K562 (cell line): ENCODE measurements at regions not wholly inside any gene's neighbourhood (a gene's known extent, or its start where the extent isn't known, plus 50 kb on each side); places are given as distances from the start of the nearest gene placed in this dataset.

ENCODE experiments used
- ATAC-seq: fragments of 200-7000 bp; cut with Tn5 transposase; 3 replicates; pipeline ENCODE4 v1.9.1; 2020; ENCODE audit warnings: moderate library complexity
- BruUV-seq: library from RNA; stranded (reverse); fragments of 400-500 nt; replicated peaks from 2 replicates; lab custom pipeline; 2021; lab: Mats Ljungman, UMichigan
- CTCF ChIA-PET: fragments of 300-600 bp; formaldehyde crosslinking; extraction: SDS; loops from one replicate; lab custom pipeline; 2021; ENCODE audit warnings: low intra/inter-chr PET ratio; lab: Yijun Ruan, JAX
- POLR2A ChIA-PET: fragments of 300-600, 350-650 bp; sonication (Branson Sonifier 250); formaldehyde crosslinking; extraction: SDS; loops from one replicate; lab custom pipeline; 2021; ENCODE audit warnings: antibody characterized with exemption, inconsistent platforms; lab: Yijun Ruan, JAX
- DNase-seq, 4 experiments: peaks; one replicate each; pipeline versions ENCODE4 v3.0.0 to v3.0.0-alpha.2; 2011 to 2018; ENCODE audit warnings: low spot score in 3 of 4, mixed read lengths in 3 of 4; ENCODE audit errors: extremely low read depth in 1 of 4
- FAIRE-seq: peaks from 2 replicates; lab custom pipeline; 2011; peaks lifted over from hg19 to GRCh38; lab: Jason Lieb, UNC
- H2AFZ ChIP-seq: 2 replicates; pipeline ENCODE4 v1.6.0; 2011; ENCODE audit warnings: low read depth, low read length, control low read depth, inconsistent platforms
- H3K27ac ChIP-seq: fragments of 200-600 bp; 3 replicates; pipeline ENCODE4 v1.8.0; 2011; ENCODE audit warnings: low read depth, mild to moderate bottlenecking, control low read depth, inconsistent platforms, low read length, moderate library complexity, mixed read lengths; ENCODE audit errors: extremely low read depth
- H3K27me3 ChIP-seq, 2 experiments: fragments of 300-600 bp in 1 of 2; 2 replicates in 1 of 2; 3 replicates in 1 of 2; pipeline versions ENCODE4 v1.6.0 to v1.8.0; 2011; ENCODE audit warnings: inconsistent platforms in 2 of 2, low read length in 2 of 2, mild to moderate bottlenecking in 1 of 2, mixed read lengths in 1 of 2, moderate library complexity in 1 of 2; ENCODE audit not compliant: control insufficient read depth in 2 of 2, insufficient read depth in 2 of 2
- H3K36me3 ChIP-seq: fragments of 300-600 bp; 3 replicates; pipeline ENCODE4 v1.8.0; 2011; ENCODE audit warnings: mild to moderate bottlenecking, low read length, inconsistent platforms; ENCODE audit not compliant: control insufficient read depth, insufficient read depth
- H3K4me1 ChIP-seq, 2 experiments: fragments of 200-600 bp in 1 of 2; replicated peaks in 1 of 2; 2 replicates in 1 of 2; 3 replicates in 1 of 2; pipeline versions ENCODE4 v1.5.1 to v1.8.0; 2011; ENCODE audit warnings: inconsistent platforms in 2 of 2, low read length in 2 of 2, mild to moderate bottlenecking in 1 of 2, mixed read lengths in 1 of 2, moderate library complexity in 1 of 2; ENCODE audit not compliant: control insufficient read depth in 2 of 2, insufficient read depth in 2 of 2
- H3K4me2 ChIP-seq: 2 replicates; pipeline ENCODE4 v1.6.1; 2011; ENCODE audit warnings: low read length, control low read depth, inconsistent platforms, mixed read lengths; ENCODE audit not compliant: insufficient read depth
- H3K4me3 ChIP-seq: fragments of 200-600 bp; sonication (generic), shearing (Covaris generic); 2 replicates; pipeline ENCODE4 v1.5.1; 2016; ENCODE audit warnings: control low read depth, inconsistent platforms
- H3K79me2 ChIP-seq: fragments of 200-600 bp; 3 replicates; pipeline ENCODE4 v1.8.0; 2011; ENCODE audit warnings: low read length, inconsistent platforms; ENCODE audit not compliant: control insufficient read depth, insufficient read depth
- H3K9ac ChIP-seq, 2 experiments: 2 replicates each; pipeline versions ENCODE4 v1.6.0 to v1.6.1; 2011; ENCODE audit warnings: low read depth in 2 of 2, low read length in 2 of 2, control low read depth in 1 of 2, inconsistent platforms in 1 of 2, mild to moderate bottlenecking in 1 of 2, mixed read lengths in 1 of 2; ENCODE audit not compliant: insufficient read depth in 1 of 2
- H3K9me1 ChIP-seq: one replicate; pipeline ENCODE4 v1.6.0; 2011; ENCODE audit warnings: inconsistent platforms, mild to moderate bottlenecking, low read length, moderate library complexity; ENCODE audit not compliant: control insufficient read depth, insufficient read depth
- H3K9me3 ChIP-seq: replicated peaks from 2 replicates; pipeline ENCODE4 v1.5.1; 2011; ENCODE audit warnings: low read depth, low read length, inconsistent platforms; ENCODE audit not compliant: control insufficient read depth, insufficient read depth
- H4K20me1 ChIP-seq: replicated peaks from 2 replicates; pipeline ENCODE4 v1.6.1; 2011; ENCODE audit warnings: low read length, inconsistent platforms, mixed read lengths; ENCODE audit not compliant: control insufficient read depth, insufficient read depth
- CEBPZ ChIP-seq: fragments of 150-350 bp; IDR thresholded peaks from 2 replicates; pipeline ENCODE4 v1.6.1; 2014; ENCODE audit warnings: low read depth, mild to moderate bottlenecking, low read length, borderline replicate concordance
- ETV6 ChIP-seq, 3 experiments: fragments of 150-350 bp in 1 of 3; sonication (generic) in 1 of 3; formaldehyde crosslinking in 1 of 3; IDR thresholded peaks; 2 replicates each; pipeline versions ENCODE4 v1.6.1 to v1.8.0; 2014 to 2022; ENCODE audit warnings: borderline replicate concordance in 2 of 3, low read depth in 2 of 3, antibody characterized with exemption in 1 of 3, low read length in 1 of 3, mild to moderate bottlenecking in 1 of 3, missing genetic modification reagents in 1 of 3
- FOXK1 ChIP-seq: sonication (generic); formaldehyde crosslinking; IDR thresholded peaks from 2 replicates; pipeline ENCODE4 v1.8.0; 2022; ENCODE audit warnings: missing genetic modification reagents, mild to moderate bottlenecking, borderline replicate concordance
- HES1 ChIP-seq: fragments of 450-650 bp; IDR thresholded peaks from 2 replicates; pipeline ENCODE4 v1.6.1; 2016; ENCODE audit warnings: low read depth, mild to moderate bottlenecking, moderate library complexity
- HMG20B ChIP-seq: fragments of 250-450 bp; sonication (Bioruptor Pico); IDR thresholded peaks from 2 replicates; pipeline ENCODE4 v1.5.0; 2021; ENCODE audit warnings: mild to moderate bottlenecking
- KLF6 ChIP-seq: fragments of 250-450 bp; sonication (Bioruptor Pico); IDR thresholded peaks from 2 replicates; pipeline ENCODE4 v1.4.0; 2020; ENCODE audit warnings: mild to moderate bottlenecking, moderate library complexity, borderline replicate concordance
- POU5F1 ChIP-seq: fragments of 150-350 bp; IDR thresholded peaks from 2 replicates; pipeline ENCODE4 v1.6.1; 2014; ENCODE audit warnings: borderline replicate concordance, low read length, low read depth, mild to moderate bottlenecking; ENCODE audit not compliant: partially characterized antibody
- PRMT5 ChIP-seq: sonication (generic); formaldehyde crosslinking; IDR thresholded peaks from 2 replicates; pipeline ENCODE4 v1.5.0; 2020; ENCODE audit warnings: missing genetic modification reagents
- RAD51 ChIP-seq: fragments of 450-650 bp; IDR thresholded peaks from 2 replicates; pipeline ENCODE4 v1.7.1; 2016; ENCODE audit warnings: low read depth, mild to moderate bottlenecking, borderline replicate concordance
- RHOXF2B ChIP-seq: fragments of 250-450 bp; sonication (Bioruptor Pico); conservative IDR thresholded peaks from 2 replicates; pipeline ENCODE4 v1.5.1; 2021
- SETDB1 ChIP-seq: IDR thresholded peaks from one replicate; pipeline ENCODE4 v1.6.1; 2012; ENCODE audit warnings: low read length, control low read depth, inconsistent platforms
- SRSF1 ChIP-seq: fragments of 200-400 bp; formaldehyde crosslinking; IDR thresholded peaks from 2 replicates; pipeline ENCODE4 v1.6.1; 2017; ENCODE audit warnings: mild to moderate bottlenecking, low read depth, low read length, moderate library complexity
- ZBTB7A ChIP-seq: IDR thresholded peaks from 2 replicates; pipeline ENCODE4 v1.6.1; 2011; ENCODE audit warnings: low read depth, mild to moderate bottlenecking, low read length, moderate library complexity, borderline replicate concordance; ENCODE audit not compliant: control insufficient read depth
- ZNF124 ChIP-seq: sonication (generic); formaldehyde crosslinking; IDR thresholded peaks from 2 replicates; pipeline ENCODE4 v1.8.1; 2022; ENCODE audit warnings: missing genetic modification reagents
- ZNF583 ChIP-seq: fragments of 250-450 bp; sonication (Bioruptor Pico); IDR thresholded peaks from 2 replicates; pipeline ENCODE4 v1.4.0; 2020
- ZNF655 ChIP-seq: fragments of 250-450 bp; sonication (Bioruptor Pico); IDR thresholded peaks from 2 replicates; pipeline ENCODE4 v1.5.0; 2021
- ZNF766 ChIP-seq: fragments of 200-800 bp; sonication (Bioruptor generic); conservative IDR thresholded peaks from 2 replicates; pipeline ENCODE4 v1.6.1; 2016; ENCODE audit warnings: missing genetic modification characterization, missing compliant biosample characterization
- WGBS: fragments of 100-300 bp; shearing (Covaris generic); methylation state at CpG from one replicate; pipeline ENCODE4 v1.1.6; 2016; ENCODE audit warnings: low coverage, mixed read lengths; ENCODE audit not compliant: insufficient coverage; ENCODE audit errors: missing lambda C conversion rate; 5-methylcytosine and 5-hydroxymethylcytosine counted together
- in situ Hi-C: fragments of 300-500 bp; cut with MboI; formaldehyde crosslinking; loops from 4 replicates; pipeline ENCODE4 v1.15.0; 2018; ENCODE audit warnings: inconsistent platforms, mixed read lengths
- intact Hi-C: fragments of 100-400 bp; cut with micrococcal nuclease; formaldehyde crosslinking; loops from 2 replicates; pipeline ENCODE4 v1.14.2; 2022

- peaks cover 2% of the 10 kb centered on the region; the same call in 1 of the 2 replicates for H3K9me3 ChIP-seq
- H4K20me1 ChIP-seq: no peaks in the 10 kb centered on the region
- no peak overlapping the region for H2AFZ ChIP-seq
- H3K4me1 ChIP-seq: no peaks in the 10 kb centered on the region
- no peaks in the 10 kb centered on the region for H3K9me1 ChIP-seq
- no peak for FAIRE-seq
- H3K27me3 ChIP-seq: no peaks in the 10 kb centered on the region
- in situ Hi-C loops: no loop called here
- intact Hi-C loops: no loop called here
- WGBS: 0% methylated on average over 1 of the region's 1 CpG
- no TSS peak for BruUV-seq
- no peak overlapping the region for H3K9ac ChIP-seq
- no peaks in the 10 kb centered on the region for H3K36me3 ChIP-seq
- no peak overlapping the region for H3K27ac ChIP-seq
- CTCF ChIA-PET: no interaction called here
- no peak for DNase-seq
- H3K4me3 ChIP-seq: no peak overlapping the region
- ATAC-seq: no peak
- POLR2A ChIA-PET: interaction anchor here (0.7 kb wide), 1 partner anchor 1062 kb away, joined by 5 read pairs; no protein-coding TSS in a partner anchor
- H3K79me2 ChIP-seq: no peaks in the 10 kb centered on the region
- no peak overlapping the region for H3K4me2 ChIP-seq
- TF ChIP-seq PRMT5 (CRISPR knock-in tag) (no peak), POU5F1 (no peak), ZBTB7A (no peak), ZNF655 (CRISPR knock-in tag) (no peak), ZNF124 (CRISPR knock-in tag) (no peak), SETDB1 (no peak), ETV6 (IDR thresholded peaks at IDR 0.05; ENCODE audit: borderline replicate concordance in 1 of 2, low read depth in 2 of 2, low read length in 1 of 2) (no peak), ETV6 (CRISPR knock-in tag; IDR thresholded peaks at IDR 0.05; ENCODE audit: borderline replicate concordance) (no peak), KLF6 (CRISPR knock-in tag) (no peak), CEBPZ (no peak), RAD51 (no peak), ZNF766 (CRISPR knock-in tag) (no peak), HMG20B (CRISPR knock-in tag) (no peak), HES1 (no peak), ZNF583 (no peak), RHOXF2B (CRISPR knock-in tag) (no peak), FOXK1 (CRISPR knock-in tag) (no peak), SRSF1 (no peak)
Measured at GRCh38 chr2:180656455-180656847, 324.0 kb upstream of the UBE2E3 start.
